RPMI8226 (cell line): ENCODE measurements at regions not wholly inside any gene's neighbourhood (a gene's known extent, or its start where the extent isn't known, plus 50 kb on each side); places are given as distances from the start of the nearest gene placed in this dataset.

Source experiments
- DNase-seq: peaks from one replicate; pipeline ENCODE4 v3.0.0-alpha.2; 2015

GRCh38 chr15:85847031-85847430, 52.3 kb upstream of the KLHL25 start:
- no peak for DNase-seq

GRCh38 chr15:85849946-85850345, 55.2 kb upstream of the KLHL25 start:
- DNase-seq, result no peak

DNA sequence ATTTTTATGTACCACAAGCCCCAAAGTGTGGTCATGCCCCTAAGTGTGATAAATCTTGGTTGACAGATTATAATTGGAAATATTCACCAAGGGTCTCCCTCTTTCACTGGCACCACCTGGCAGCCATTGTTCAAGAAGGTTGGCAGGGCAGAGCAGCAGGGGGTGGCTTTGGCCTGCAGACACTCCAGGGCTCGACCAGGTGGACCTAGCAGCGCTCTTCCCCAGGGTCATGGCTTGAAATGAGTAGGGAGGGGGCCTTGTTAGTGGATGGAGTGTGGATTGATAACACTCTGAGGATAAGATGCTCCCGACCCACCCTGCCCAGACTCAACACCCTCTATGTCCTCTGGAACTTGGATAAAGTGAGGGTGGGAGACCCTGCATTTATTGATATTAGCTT, 58.2 kb upstream of the KLHL25 start:
- DNase-seq, result no peak

DNA sequence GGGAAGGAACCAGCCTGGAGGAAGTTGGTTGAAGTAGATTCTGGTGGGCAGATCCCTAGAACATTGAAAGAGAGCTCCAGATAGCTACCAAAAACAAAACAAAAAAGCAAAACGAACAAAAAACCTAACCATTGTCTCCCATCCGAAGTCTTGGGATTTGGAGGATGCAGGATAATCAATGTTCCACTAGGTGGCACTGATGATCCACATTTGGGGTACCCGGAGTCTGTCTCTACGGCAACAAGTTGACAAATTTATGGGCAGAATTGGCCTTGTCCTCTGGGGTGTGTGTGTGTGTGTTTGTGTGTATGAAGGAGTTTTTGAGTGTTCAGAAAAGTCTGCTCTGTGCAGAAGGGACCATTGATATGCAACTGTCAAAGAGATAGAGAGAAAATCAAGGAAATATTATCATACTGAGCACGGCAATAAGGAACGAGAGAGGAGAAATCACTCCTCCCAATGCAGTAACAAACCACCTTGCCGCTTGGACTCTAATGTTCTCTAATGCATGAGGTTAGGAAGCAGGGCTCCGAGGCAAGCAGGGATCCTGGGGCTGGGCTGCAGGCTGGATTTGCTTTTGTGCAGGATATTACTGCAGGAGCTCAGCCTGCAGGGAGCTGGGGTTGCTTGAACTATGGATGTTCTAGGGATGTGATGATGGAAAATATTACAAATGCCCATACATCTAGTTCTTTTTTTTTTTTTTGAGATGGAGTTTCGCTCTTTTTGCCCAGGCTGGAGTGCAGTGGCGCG, 59.8 kb upstream of the KLHL25 start:
- DNase-seq, result peak; percentile 73

DNA sequence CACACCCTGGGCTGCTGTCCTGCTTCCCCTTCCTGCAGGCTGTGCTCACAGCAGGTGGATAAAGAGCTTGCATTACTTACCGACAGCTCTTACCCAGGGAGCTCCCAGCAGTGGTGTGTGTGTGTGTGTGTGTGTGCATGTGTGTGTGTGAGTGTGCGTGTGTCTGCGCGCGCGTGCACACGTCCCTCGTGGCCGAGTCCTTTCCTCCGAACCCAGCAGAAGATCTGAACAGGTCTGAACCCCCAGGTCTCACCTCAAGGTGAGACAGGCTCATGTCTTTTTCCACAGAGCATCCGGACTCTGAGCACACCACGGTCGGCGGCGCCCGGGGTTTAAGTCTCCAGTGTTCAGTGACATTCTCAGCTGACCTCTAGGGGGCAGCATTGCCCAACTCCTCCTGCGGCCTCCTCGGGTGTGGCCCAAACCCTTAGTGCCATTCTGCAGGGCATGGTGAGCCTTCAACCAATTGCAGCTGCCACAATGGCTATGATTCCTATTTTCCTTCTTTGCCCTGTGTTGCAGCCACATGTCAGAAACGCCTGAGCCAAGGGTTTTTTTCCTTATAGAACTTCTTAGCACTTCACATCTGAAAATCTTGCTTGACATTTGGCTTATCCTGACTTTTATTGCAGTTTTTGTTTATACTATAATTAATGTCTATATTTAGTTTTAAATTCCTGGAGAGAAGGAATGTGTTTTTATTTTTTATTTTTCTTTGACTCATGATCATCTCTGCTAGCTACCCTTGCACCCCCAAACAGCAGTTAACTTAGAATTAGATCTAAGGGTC, 64.1 kb upstream of the KLHL25 start:
- peak; percentile 86 for DNase-seq

GRCh38 chr15:85859671-85860070, 64.9 kb upstream of the KLHL25 start:
- no peak for DNase-seq

- no peak for DNase-seq
These were observed 65.9 kb upstream of the KLHL25 start for GRCh38 chr15:85860394-85861161.

DNA sequence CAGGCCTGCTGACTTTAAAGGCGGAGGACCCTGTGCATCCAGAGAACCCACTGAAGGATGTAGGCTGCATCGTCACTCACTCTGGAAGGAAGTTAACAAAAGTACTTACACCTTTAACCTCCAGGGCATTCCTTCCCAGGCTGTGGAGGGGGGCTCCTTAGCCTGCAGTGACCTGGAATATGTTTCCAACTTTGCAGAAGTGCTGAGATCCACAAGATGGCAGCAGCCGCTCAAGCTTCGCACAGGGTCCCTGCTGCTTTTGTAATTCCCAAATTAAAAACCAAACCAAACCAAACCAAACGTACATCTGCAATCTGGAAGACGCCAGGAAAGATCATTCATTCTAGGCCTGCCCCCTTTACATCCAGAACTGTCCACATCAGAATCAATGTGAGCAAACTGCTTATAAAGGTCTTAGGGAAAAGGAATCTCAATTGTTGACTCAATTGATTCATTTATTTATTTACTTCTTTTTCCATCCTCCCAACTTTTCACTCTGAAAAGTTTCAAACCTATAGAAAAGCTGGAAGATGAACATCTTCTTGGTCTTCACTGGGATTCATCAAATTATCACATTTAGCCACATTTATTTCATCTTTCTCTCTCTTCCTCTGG, 70.5 kb upstream of the KLHL25 start:
- peak; percentile 41 for DNase-seq

- DNase-seq, result no peak
These were observed 72.5 kb upstream of the KLHL25 start for GRCh38 chr15:85867250-85867649.

DNA sequence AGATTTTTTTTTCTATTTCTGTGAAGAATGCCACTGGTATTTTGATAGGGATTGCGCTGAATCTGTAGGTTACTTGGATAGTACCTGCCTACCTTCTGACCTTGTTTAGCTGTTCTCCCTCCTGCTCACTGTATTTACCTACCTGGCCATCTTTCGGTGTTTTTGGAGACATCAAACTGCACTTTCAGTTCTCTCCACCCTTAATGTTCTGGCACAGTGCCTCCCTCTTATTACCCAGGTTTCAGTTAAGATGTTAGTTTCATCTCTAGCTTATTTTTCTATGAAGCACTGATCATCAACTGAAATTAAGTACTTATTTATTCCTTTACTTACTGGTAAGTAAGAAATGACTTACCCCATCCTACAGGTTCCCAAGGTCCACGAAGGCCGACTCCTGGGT, 74.4 kb upstream of the KLHL25 start:
- DNase-seq, result peak; percentile 63

GRCh38 chr15:85870216-85871014, 75.7 kb upstream of the KLHL25 start:
- DNase-seq, result no peak

GRCh38 chr15:85871545-85871944, 76.8 kb upstream of the KLHL25 start:
- no peak for DNase-seq

DNA sequence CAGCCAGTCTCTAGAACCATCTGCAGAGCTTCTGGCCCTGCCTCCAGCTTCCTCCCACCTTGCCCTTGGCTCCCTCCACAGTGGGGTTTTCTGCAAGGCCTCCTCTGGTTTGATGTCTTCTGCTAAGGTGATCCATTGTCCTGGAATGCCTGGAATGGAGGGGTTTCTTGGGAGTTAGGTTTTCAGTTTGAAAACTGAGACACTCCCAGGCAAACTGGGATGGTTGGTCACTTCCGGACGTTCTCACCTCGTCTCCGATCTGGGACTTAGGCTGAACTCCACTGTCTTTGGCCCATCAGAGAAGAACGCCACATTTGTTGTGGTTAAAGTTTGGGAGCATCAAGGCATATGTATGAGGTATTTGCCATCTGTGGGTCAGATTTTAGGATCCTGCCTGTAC, 77.4 kb upstream of the KLHL25 start:
- no peak for DNase-seq

- DNase-seq, result no peak
These were observed 79.5 kb upstream of the KLHL25 start for GRCh38 chr15:85874236-85874635.

- DNase-seq, result no peak
These were observed 81.0 kb upstream of the KLHL25 start for GRCh38 chr15:85875756-85876155.

- no peak for DNase-seq
These were observed 84.1 kb upstream of the KLHL25 start for GRCh38 chr15:85878828-85879225.

GRCh38 chr15:85879334-85880163, 84.8 kb upstream of the KLHL25 start:
- DNase-seq, result peak; percentile 15

GRCh38 chr15:85880501-85881190, 85.9 kb upstream of the KLHL25 start:
- DNase-seq, result no peak

DNA sequence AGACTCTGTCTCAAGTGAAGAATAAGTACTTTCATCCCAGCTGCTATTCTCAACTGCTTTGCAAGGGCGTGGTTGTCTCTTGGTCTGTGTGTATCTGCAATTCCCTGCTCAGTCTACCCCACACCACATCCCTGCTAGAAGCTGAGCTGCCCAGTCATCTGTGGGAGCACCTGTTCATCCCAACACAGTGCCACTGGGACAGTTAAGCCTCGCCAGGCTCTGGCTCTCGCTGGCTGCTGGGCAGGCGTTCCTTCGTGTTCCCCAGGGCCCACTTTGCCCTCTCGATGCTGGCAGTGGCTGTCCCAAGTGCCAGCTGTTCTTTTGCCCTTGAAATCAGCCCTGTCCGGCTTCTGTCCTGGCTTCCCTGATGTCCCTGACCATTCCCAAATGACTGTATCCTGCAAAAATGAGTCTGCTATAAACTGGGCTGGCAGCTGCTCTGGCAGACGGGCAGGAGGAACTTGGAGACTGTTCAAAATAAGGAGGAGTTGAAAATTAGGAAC, 91.6 kb upstream of the KLHL25 start:
- no peak for DNase-seq

GRCh38 chr15:85889956-85890619, 95.4 kb upstream of the KLHL25 start:
- no peak for DNase-seq
